ENCODE measurements at regions not wholly inside any gene's neighbourhood (a gene's known extent, or its start where the extent isn't known, plus 50 kb on each side); places are given as distances from the start of the nearest gene placed in this dataset.
"Not testable (repeated sequence)": the region's sequence is repeated elsewhere in the genome, so short reads cannot be mapped to it uniquely, and the experiment has no call there.

GRCh38 chr7:156568258-156568657 lies 72.3 kb upstream of the RNF32 start:
- DNase-seq (ENCODE audit: insufficient read length) (no peak), FAIRE-seq (no peak)
- TF ChIP-seq POLR2A (IDR thresholded peaks at IDR 0.05; ENCODE audit: low read depth, low read length) (no peak), POLR2AphosphoS5 (IDR thresholded peaks at IDR 0.05; ENCODE audit: low read depth, low read length) (no peak), TAF1 (IDR thresholded peaks at IDR 0.05; ENCODE audit: borderline replicate concordance, low read depth, low read length) (no peak)

- TF ChIP-seq POLR2AphosphoS5 (IDR thresholded peaks at IDR 0.05; ENCODE audit: low read depth, low read length): no peak
- FAIRE-seq (no peak), DNase-seq (ENCODE audit: insufficient read length) (no peak)
Observed at GRCh38 chr7:156566812-156567549, 73.6 kb upstream of the RNF32 start.

- not testable (repeated sequence) for FAIRE-seq; DNase-seq (ENCODE audit: insufficient read length)
Observed at GRCh38 chr7:156565002-156565401, 75.6 kb upstream of the RNF32 start.

- DNase-seq (ENCODE audit: insufficient read length) (no peak), FAIRE-seq (no peak)
- TF ChIP-seq POLR2AphosphoS5 (IDR thresholded peaks at IDR 0.05; ENCODE audit: low read depth, low read length) (no peak), TAF1 (IDR thresholded peaks at IDR 0.05; ENCODE audit: borderline replicate concordance, low read depth, low read length) (no peak), POLR2A (IDR thresholded peaks at IDR 0.05; ENCODE audit: low read depth, low read length) (no peak)
Observed at GRCh38 chr7:156560696-156561095, 79.9 kb upstream of the RNF32 start.

- DNase-seq (ENCODE audit: insufficient read length): no peak
- FAIRE-seq: no peak
Observed at GRCh38 chr7:156560075-156560474, 80.5 kb upstream of the RNF32 start.

GRCh38 chr7:156559001-156559400 lies 81.6 kb upstream of the RNF32 start:
- FAIRE-seq (no peak), DNase-seq (ENCODE audit: insufficient read length) (no peak)
- TF ChIP-seq TAF1 (IDR thresholded peaks at IDR 0.05; ENCODE audit: borderline replicate concordance, low read depth, low read length) (no peak), POLR2A (IDR thresholded peaks at IDR 0.05; ENCODE audit: low read depth, low read length) (no peak), POLR2AphosphoS5 (IDR thresholded peaks at IDR 0.05; ENCODE audit: low read depth, low read length) (no peak)

More at GRCh38 chr7:156560075-156560474, 80.5 kb upstream of the RNF32 start:
- TF ChIP-seq POLR2A (IDR thresholded peaks at IDR 0.05; ENCODE audit: low read depth, low read length) (no peak), TAF1 (IDR thresholded peaks at IDR 0.05; ENCODE audit: borderline replicate concordance, low read depth, low read length) (no peak), POLR2AphosphoS5 (IDR thresholded peaks at IDR 0.05; ENCODE audit: low read depth, low read length) (no peak)

GRCh38 chr7:156558198-156558597 lies 82.4 kb upstream of the RNF32 start:
- no peak for FAIRE-seq
- DNase-seq (ENCODE audit: insufficient read length): no peak
- TF ChIP-seq POLR2A (IDR thresholded peaks at IDR 0.05; ENCODE audit: low read depth, low read length) (no peak), TAF1 (IDR thresholded peaks at IDR 0.05; ENCODE audit: borderline replicate concordance, low read depth, low read length) (no peak), POLR2AphosphoS5 (IDR thresholded peaks at IDR 0.05; ENCODE audit: low read depth, low read length) (no peak)

GRCh38 chr7:156556083-156556482 lies 84.5 kb upstream of the RNF32 start:
- FAIRE-seq: no peak
- TF ChIP-seq POLR2A (IDR thresholded peaks at IDR 0.05; ENCODE audit: low read depth, low read length): no peak
- TF ChIP-seq POLR2AphosphoS5 (IDR thresholded peaks at IDR 0.05; ENCODE audit: low read depth, low read length): no peak
- TF ChIP-seq TAF1 (IDR thresholded peaks at IDR 0.05; ENCODE audit: borderline replicate concordance, low read depth, low read length): no peak
- no peak for DNase-seq (ENCODE audit: insufficient read length)

- TF ChIP-seq POLR2A (IDR thresholded peaks at IDR 0.05; ENCODE audit: low read depth, low read length): no peak
- TF ChIP-seq TAF1 (IDR thresholded peaks at IDR 0.05; ENCODE audit: borderline replicate concordance, low read depth, low read length): no peak
- TF ChIP-seq POLR2AphosphoS5 (IDR thresholded peaks at IDR 0.05; ENCODE audit: low read depth, low read length): no peak
- no peak for FAIRE-seq
- DNase-seq (ENCODE audit: insufficient read length): no peak
Observed at GRCh38 chr7:156554488-156554887, 86.1 kb upstream of the RNF32 start.

- no peak for TF ChIP-seq TAF1 (IDR thresholded peaks at IDR 0.05; ENCODE audit: borderline replicate concordance, low read depth, low read length)
- no peak for TF ChIP-seq POLR2A (IDR thresholded peaks at IDR 0.05; ENCODE audit: low read depth, low read length)
- TF ChIP-seq POLR2AphosphoS5 (IDR thresholded peaks at IDR 0.05; ENCODE audit: low read depth, low read length): no peak
- DNase-seq (ENCODE audit: insufficient read length): no peak
- no peak for FAIRE-seq
Observed at GRCh38 chr7:156549636-156550035, 90.9 kb upstream of the RNF32 start.

GRCh38 chr7:156547884-156548561 lies 92.6 kb upstream of the RNF32 start:
- FAIRE-seq: no peak
- no peak for DNase-seq (ENCODE audit: insufficient read length)
- TF ChIP-seq TAF1 (IDR thresholded peaks at IDR 0.05; ENCODE audit: borderline replicate concordance, low read depth, low read length) (no peak), POLR2A (IDR thresholded peaks at IDR 0.05; ENCODE audit: low read depth, low read length) (no peak), POLR2AphosphoS5 (IDR thresholded peaks at IDR 0.05; ENCODE audit: low read depth, low read length) (no peak)

GRCh38 chr7:156545979-156546378 lies 94.6 kb upstream of the RNF32 start:
- DNase-seq (ENCODE audit: insufficient read length) (no peak), FAIRE-seq (no peak)
- TF ChIP-seq POLR2A (IDR thresholded peaks at IDR 0.05; ENCODE audit: low read depth, low read length) (no peak), TAF1 (IDR thresholded peaks at IDR 0.05; ENCODE audit: borderline replicate concordance, low read depth, low read length) (no peak), POLR2AphosphoS5 (IDR thresholded peaks at IDR 0.05; ENCODE audit: low read depth, low read length) (no peak)

Data from GM12892 (cell line).